ENCODE measurements at regions not wholly inside any gene's neighbourhood (a gene's known extent, or its start where the extent isn't known, plus 50 kb on each side); places are given as distances from the start of the nearest gene placed in this dataset.
"Not testable (repeated sequence)": the region's sequence is repeated elsewhere in the genome, so short reads cannot be mapped to it uniquely, and the experiment has no call there.

DNA sequence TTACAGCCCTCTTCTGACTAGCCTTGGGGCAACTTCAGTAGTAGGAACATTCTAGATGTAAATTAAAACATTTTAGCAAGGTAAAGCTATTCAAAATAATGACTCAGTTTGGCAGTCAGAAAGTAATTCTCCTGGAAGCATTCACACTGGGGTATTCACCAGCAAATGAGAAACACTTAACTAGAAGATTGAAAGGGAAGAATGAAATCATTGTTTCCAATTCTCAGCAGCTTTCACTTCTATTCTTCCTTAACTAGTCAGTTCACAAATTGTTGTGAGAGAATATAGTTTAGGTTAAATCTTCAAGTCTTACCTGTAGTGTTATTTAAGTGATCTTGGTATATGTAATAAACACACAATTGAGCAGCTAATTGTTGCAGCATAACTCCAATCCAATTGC, 1135.6 kb upstream of the FAM98A start:
- no peaks in the 10 kb centered on the region for H3K27me3 Mint-ChIP-seq
- ATAC-seq: no peak
- no peaks in the 10 kb centered on the region for H3K36me3 Mint-ChIP-seq (ENCODE audit: low read depth)
- no peak overlapping the region for H3K27ac Mint-ChIP-seq
- H3K4me3 Mint-ChIP-seq: no peak overlapping the region
- no peak for DNase-seq
- peaks cover 12% of the 10 kb centered on the region for H3K9me3 Mint-ChIP-seq
- no peaks in the 10 kb centered on the region for H3K4me1 Mint-ChIP-seq

DNA sequence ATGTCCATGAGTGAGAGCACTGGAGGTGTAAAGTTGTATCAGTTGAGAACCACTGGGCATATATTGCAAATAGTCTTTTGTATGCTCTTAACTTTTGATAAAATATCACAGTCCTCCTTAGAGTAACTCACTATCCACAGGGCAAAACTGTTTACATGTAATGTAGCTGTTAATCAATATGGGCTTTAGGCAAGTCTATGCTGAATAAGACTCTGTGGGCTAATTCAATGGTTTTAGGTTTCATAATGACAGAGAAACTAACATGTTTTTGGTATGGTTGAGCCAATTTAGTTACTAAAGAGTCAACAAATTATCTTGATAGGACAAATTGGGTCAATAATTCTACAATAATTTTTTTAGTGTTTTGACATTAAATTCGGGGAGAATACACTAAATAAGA, 1134.9 kb upstream of the FAM98A start:
- Mint-ChIP-seq H3K36me3 (ENCODE audit: low read depth) (no peaks in the 10 kb centered on the region), H3K4me1 (no peaks in the 10 kb centered on the region)

DNA sequence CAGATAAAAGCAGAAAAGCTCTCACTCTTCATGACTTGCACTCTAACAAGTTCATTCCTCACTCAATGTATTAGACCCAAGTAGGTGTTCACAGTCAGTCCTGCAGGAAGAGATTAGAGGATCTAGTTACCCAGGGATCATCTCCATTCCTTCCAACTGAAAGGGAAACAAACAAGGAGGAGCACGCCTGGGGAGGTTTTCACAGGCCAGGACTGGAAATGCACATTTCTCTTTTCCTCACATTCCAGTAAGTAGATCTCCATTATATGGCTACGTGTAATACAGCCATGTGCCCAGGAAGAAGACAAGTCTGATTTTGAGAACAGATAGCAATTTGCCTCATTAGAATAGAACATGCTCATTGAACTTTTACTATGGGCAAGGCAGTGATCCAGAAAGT, 1132.2 kb upstream of the FAM98A start:
- DNase-seq (no peak), ATAC-seq (no peak)
- H3K4me3 Mint-ChIP-seq: no peak overlapping the region
- H3K36me3 Mint-ChIP-seq (ENCODE audit: low read depth): no peaks in the 10 kb centered on the region
- H3K27ac Mint-ChIP-seq: no peak overlapping the region
- peaks cover 6% of the 10 kb centered on the region for H3K9me3 Mint-ChIP-seq
- H3K4me1 Mint-ChIP-seq: no peaks in the 10 kb centered on the region
- H3K27me3 Mint-ChIP-seq: no peaks in the 10 kb centered on the region

More for the DNA sequence above, 1134.9 kb upstream of the FAM98A start:
- DNase-seq: no peak
- H3K27ac Mint-ChIP-seq: no peak overlapping the region
- no peaks in the 10 kb centered on the region for H3K27me3 Mint-ChIP-seq
- no peak for ATAC-seq
- peaks cover 12% of the 10 kb centered on the region for H3K9me3 Mint-ChIP-seq
- H3K4me3 Mint-ChIP-seq: no peak overlapping the region

DNA sequence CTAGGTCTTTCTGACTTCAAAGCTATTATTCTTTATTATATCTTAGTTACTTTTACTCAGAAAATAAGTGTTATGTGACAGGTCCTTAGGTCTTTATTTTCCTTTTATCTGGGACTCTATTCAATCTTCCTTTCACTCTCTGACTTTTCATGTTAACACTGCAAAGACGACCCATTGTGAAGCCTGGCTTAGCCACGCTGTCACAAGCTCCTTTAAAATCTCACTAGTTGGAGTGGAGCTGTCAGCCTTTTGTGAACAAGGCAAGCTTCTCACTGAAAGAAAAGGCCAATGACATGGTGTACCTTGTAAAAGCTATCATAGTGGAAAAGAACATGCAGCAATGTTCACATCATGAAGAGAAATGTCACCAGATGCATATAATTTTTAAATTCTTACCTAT, 1130.7 kb upstream of the FAM98A start:
- ATAC-seq (no peak), DNase-seq (no peak)
- Mint-ChIP-seq H3K36me3 (ENCODE audit: low read depth) (no peaks in the 10 kb centered on the region), H3K4me3 (no peak overlapping the region), H3K27ac (no peak overlapping the region), H3K9me3 (peaks cover 6% of the 10 kb centered on the region), H3K4me1 (no peaks in the 10 kb centered on the region), H3K27me3 (no peaks in the 10 kb centered on the region)

DNA sequence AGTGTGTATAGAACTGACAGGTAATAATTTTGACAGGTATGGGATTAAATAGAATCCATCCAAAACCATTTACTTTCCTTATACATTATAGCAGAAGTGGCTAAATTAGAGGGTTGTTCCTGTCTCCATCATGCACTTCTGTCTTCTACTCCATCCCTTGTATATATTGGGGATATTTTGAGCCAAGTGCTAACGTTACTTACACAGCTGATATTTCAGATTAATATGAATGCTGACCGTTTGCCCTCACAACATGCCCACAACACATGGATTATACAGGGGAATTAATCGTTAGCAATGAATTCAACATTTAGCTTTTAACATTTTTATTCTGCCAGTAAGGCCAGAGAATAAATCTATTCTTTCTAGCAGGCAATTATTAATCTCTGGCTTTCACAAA, 1125.0 kb upstream of the FAM98A start:
- Mint-ChIP-seq H3K36me3 (ENCODE audit: low read depth) (no peaks in the 10 kb centered on the region), H3K4me3 (no peak overlapping the region)
- no peak for DNase-seq

DNA sequence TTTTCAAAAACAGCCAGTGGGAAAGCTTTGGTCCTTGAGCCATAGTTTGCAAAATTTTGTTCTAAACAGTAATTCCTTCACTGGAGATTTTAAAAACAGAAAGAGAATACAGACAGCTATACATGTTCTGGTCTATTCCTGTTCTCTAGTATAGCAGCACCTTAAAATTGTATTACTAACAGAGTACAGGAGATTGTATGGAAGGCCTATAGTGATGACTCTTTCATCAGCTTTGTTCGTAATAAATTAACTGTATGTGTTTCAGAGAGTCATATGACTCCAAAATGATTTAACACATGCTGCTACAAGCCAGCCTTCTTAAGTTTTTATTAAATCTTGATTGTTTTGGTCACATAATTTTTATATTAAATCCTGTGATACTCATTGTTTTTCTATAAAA, 1124.6 kb upstream of the FAM98A start:
- Mint-ChIP-seq H3K4me3 (no peak overlapping the region), H3K4me1 (no peaks in the 10 kb centered on the region), H3K36me3 (ENCODE audit: low read depth) (no peaks in the 10 kb centered on the region), H3K9me3 (peaks cover 3% of the 10 kb centered on the region), H3K27ac (no peak overlapping the region), H3K27me3 (no peaks in the 10 kb centered on the region)
- ATAC-seq: no peak
- DNase-seq: no peak

More for the DNA sequence above, 1125.0 kb upstream of the FAM98A start:
- no peaks in the 10 kb centered on the region for H3K4me1 Mint-ChIP-seq
- peaks cover 3% of the 10 kb centered on the region for H3K9me3 Mint-ChIP-seq
- H3K27ac Mint-ChIP-seq: no peak overlapping the region
- no peaks in the 10 kb centered on the region for H3K27me3 Mint-ChIP-seq
- no peak for ATAC-seq

DNA sequence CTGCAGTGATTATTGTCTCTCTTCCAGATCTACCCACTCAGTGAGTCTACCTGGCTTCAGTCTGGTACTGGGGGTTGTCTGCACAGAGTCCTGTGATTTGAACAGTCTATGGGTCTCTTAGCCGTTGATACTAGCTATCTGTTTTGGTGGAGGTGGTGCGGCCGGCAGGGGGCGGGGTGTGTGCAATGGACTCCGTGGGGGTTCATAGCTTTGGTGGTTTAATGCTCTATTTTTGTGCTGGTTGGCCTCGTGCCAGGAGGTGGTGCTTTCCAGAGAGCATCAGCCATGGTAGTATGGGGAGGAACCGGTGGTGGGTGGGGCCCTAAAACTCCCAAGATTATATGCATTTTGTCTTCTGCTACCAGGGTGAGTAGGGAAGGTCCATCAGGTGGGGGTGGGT, 1120.1 kb upstream of the FAM98A start:
- Mint-ChIP-seq H3K27ac (no peak overlapping the region), H3K4me1 (no peaks in the 10 kb centered on the region), H3K9me3 (peaks cover 27% of the 10 kb centered on the region), H3K4me3 (no peak overlapping the region), H3K36me3 (ENCODE audit: low read depth) (no peaks in the 10 kb centered on the region), H3K27me3 (no peaks in the 10 kb centered on the region)
- no peak for DNase-seq
- no peak for ATAC-seq

DNA sequence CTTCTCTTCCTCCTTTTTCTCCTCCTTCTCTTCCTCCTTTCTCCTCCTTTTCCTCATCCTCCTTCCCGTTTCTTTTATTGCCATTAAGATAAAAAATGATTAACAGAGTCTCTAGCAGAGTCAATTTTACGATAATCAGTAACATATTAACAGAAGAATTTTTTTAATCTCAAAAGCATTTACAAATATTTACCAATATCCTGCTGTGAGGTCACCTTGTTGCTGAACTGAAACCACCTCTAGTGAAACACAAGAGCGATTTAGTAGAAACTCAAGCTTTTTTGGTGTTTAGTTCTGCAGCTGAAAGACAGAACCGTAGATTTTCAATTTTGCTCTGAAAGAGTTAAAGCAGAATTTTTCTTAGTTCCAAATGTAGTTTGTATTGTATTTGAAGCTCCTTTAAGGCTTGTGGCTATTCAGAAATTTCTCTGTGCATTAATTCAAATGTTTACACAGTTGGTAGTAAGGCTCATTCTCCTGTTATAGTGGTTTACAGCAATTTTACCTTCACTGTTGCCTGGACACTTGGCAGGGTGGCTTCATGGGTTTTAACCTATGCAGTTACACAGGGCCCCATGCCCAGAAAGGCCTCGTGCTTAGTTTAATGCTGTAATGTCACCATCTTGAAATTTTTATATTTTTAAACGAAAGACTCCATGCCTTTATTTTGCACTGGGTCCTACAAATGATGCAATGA, 1106.6 kb upstream of the FAM98A start:
- ATAC-seq (no peak), DNase-seq (no peak)
- Mint-ChIP-seq H3K36me3 (ENCODE audit: low read depth) (no peaks in the 10 kb centered on the region), H3K27me3 (no peaks in the 10 kb centered on the region), H3K4me1 (no peaks in the 10 kb centered on the region), H3K27ac (no peak overlapping the region), H3K4me3 (no peak overlapping the region), H3K9me3 (peaks cover 9% of the 10 kb centered on the region)

DNA sequence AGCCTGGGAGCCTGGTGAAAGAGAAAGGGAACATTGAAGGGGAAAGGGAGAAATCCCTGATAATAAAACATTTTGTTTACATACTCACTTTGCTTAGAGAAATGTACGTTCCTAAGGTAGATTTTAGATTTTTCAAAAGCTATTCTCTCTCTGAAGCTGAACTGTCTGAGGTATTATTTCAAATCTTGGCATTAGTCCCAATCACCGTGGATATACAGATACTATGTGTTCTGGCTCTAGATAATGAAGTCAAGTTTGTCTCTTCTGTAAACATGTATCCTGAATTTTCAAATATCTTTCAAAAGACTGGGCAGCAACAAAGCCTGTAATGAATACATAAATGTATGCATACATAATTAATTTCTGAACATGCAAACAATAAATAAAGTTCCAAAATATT, 1104.2 kb upstream of the FAM98A start:
- DNase-seq (no peak), ATAC-seq (no peak)
- Mint-ChIP-seq H3K4me1 (no peaks in the 10 kb centered on the region), H3K27me3 (no peaks in the 10 kb centered on the region), H3K9me3 (peaks cover 3% of the 10 kb centered on the region), H3K4me3 (no peak overlapping the region), H3K36me3 (ENCODE audit: low read depth) (no peaks in the 10 kb centered on the region), H3K27ac (no peak overlapping the region)

DNA sequence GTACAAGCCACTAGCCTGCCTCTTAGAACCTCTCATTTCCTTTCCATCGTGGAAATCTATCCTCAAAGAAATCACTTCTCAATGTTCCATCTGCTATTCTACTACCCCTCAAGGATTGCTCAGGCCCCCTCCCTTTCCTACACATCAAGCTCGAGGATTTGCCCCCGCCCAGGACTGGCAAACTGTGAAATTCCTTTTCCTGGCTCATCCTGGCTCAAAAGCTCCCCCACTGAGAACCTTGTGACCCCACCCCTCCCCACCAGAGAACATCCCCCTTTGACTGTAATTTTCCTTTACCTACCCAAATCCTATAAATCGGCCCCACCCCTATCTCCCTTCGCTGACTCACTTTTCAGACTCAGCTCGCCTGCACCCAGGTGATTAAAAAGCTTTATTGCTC, 1103.3 kb upstream of the FAM98A start:
- not testable (repeated sequence) for H3K27ac Mint-ChIP-seq; H3K36me3 Mint-ChIP-seq (ENCODE audit: low read depth); H3K4me1 Mint-ChIP-seq; H3K4me3 Mint-ChIP-seq; H3K9me3 Mint-ChIP-seq; DNase-seq; ATAC-seq; H3K27me3 Mint-ChIP-seq

DNA sequence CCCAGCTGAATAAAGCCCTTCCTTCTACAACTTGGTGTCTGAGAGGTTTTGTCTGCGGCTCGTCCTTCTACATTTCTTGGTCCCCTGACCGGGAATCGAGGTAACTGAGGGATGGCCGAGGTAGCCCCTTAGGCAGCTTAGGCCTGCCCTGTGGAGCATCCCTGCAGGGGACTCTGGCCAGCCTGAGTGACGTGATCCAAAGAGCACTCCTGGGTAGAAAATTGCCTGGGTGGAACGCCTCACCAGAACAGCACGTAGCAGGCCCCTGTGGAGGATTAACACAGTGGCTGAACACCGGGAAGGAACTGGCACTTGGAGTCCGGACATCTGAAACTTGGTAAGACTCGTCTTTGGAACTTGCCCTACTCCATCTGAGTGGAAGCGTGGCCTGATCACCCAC, 1078.5 kb upstream of the FAM98A start:
- DNase-seq; H3K36me3 Mint-ChIP-seq (ENCODE audit: low read depth); H3K9me3 Mint-ChIP-seq; H3K4me1 Mint-ChIP-seq; ATAC-seq; H3K27me3 Mint-ChIP-seq; H3K4me3 Mint-ChIP-seq; H3K27ac Mint-ChIP-seq: not testable (repeated sequence)

DNA sequence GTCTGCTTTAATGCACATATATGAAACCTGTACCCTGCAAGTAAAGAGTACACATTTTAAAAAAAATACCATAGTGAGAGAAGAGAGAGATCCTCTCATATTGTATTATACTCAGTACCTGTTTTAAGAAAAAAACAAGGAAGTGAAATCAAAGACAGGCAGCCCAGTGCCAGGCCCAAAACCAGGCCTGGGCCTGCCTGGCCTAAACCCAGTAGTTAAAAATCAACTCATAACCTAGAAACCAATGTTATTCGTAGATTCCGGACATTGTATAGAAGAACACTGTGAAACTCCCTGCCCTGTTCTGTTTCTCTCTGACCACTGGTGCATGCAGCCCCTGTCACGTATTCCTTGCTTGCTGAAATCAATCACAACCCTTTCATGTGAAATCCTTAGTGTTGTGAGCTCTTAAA, 1078.0 kb upstream of the FAM98A start:
- not testable (repeated sequence) for DNase-seq; H3K27ac Mint-ChIP-seq; H3K27me3 Mint-ChIP-seq; ATAC-seq; H3K4me3 Mint-ChIP-seq; H3K36me3 Mint-ChIP-seq (ENCODE audit: low read depth); H3K4me1 Mint-ChIP-seq; H3K9me3 Mint-ChIP-seq

DNA sequence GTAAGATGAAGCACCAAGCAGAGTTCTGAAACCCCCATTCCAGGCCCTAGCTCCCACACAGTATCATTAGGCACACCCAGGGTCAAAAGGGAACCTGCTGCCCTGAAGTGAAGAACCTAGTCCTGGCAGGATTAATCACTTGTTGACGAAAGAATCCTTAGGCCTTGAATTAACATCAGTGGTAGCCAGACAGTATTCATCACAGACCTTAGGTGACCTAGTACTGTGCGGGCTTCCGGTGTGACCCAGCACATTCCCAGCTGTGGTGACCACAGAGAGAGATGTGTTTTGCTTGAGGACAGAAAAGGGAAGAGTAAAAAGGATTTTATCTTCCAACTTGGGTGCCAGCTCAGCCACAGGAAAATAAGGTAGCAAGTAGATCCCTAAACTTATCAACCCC, 1071.4 kb upstream of the FAM98A start:
- peaks cover 4% of the 10 kb centered on the region for H3K9me3 Mint-ChIP-seq
- no peaks in the 10 kb centered on the region for H3K36me3 Mint-ChIP-seq (ENCODE audit: low read depth)
- H3K27me3 Mint-ChIP-seq: no peaks in the 10 kb centered on the region
- DNase-seq: no peak
- no peaks in the 10 kb centered on the region for H3K4me1 Mint-ChIP-seq
- no peak for ATAC-seq
- no peak overlapping the region for H3K27ac Mint-ChIP-seq
- H3K4me3 Mint-ChIP-seq: no peak overlapping the region

DNA sequence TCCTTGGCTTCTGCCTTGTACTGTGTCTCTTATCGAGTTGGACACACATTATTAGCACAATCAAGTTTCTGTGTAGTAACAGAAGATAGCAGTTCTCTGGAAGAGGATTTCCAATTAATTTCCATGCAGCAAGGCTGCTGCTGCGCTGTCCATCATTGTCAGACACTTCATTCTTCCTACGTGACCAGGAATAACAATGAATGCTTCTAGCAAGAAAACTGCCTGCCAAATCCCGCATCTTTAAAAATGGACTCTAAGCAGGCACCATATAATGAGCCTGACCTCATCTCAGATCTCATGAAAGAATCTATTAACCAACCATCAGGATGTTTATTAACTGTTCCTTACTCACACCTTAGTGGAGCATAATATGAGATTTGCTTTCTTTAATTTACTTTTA, 1067.7 kb upstream of the FAM98A start:
- Mint-ChIP-seq H3K27me3 (no peaks in the 10 kb centered on the region), H3K4me3 (no peak overlapping the region), H3K4me1 (no peaks in the 10 kb centered on the region), H3K36me3 (ENCODE audit: low read depth) (no peaks in the 10 kb centered on the region), H3K9me3 (no peaks in the 10 kb centered on the region), H3K27ac (no peak overlapping the region)
- DNase-seq (no peak), ATAC-seq (no peak)

DNA sequence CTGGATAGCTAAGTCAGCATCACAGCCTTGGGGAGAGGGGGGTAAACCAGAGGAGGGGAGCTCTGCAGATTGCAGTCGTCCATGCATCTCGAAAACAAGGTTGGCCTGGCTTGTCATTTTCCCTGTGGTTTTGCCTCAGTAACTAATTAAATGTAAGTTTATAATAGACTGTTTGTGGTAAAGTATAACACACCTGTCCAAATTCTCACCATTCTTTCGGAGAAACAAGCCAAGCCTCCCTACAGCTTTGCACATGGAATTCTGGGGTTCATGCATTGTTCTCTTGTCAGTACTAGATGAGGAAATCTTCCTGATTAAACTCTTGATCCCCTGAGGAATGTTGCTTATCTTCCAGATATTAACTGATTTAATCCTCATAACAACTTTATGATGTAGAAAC, 1065.2 kb upstream of the FAM98A start:
- no peaks in the 10 kb centered on the region for H3K27me3 Mint-ChIP-seq
- H3K4me1 Mint-ChIP-seq: no peaks in the 10 kb centered on the region
- H3K27ac Mint-ChIP-seq: no peak overlapping the region
- no peaks in the 10 kb centered on the region for H3K36me3 Mint-ChIP-seq (ENCODE audit: low read depth)
- DNase-seq (no peak), ATAC-seq (no peak)
- peaks cover 6% of the 10 kb centered on the region for H3K9me3 Mint-ChIP-seq
- H3K4me3 Mint-ChIP-seq: no peak overlapping the region

DNA sequence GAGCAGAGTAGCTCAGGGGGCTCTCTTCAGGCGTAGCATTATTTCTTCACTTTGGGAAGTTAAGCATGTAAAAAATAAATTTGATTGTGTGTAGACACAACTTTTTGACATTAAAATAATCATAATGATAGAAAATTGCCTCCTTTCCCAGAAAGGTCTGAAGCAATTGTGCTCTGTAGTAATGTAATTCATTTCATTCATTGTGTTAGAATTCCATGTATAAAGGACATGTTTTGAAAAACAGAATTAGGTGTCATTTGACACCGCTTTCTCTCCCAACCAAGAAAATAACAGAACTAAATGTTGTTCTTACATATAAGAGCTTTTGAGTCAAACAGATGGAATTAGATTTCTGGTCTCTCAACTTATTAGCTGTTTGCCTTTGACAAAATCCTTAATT, 1064.2 kb upstream of the FAM98A start:
- H3K4me3 Mint-ChIP-seq: no peak overlapping the region
- no peak overlapping the region for H3K27ac Mint-ChIP-seq
- H3K27me3 Mint-ChIP-seq: no peaks in the 10 kb centered on the region
- no peaks in the 10 kb centered on the region for H3K4me1 Mint-ChIP-seq
- H3K36me3 Mint-ChIP-seq (ENCODE audit: low read depth): no peaks in the 10 kb centered on the region
- ATAC-seq: no peak
- no peak for DNase-seq
- peaks cover 6% of the 10 kb centered on the region for H3K9me3 Mint-ChIP-seq
